H9 (cell line): ENCODE measurements at regions not wholly inside any gene's neighbourhood (a gene's known extent, or its start where the extent isn't known, plus 50 kb on each side); places are given as distances from the start of the nearest gene placed in this dataset.

ENCODE experiments used
- DNase-seq: peaks from one replicate; pipeline ENCODE4 v3.0.0-alpha.2; 2017
- H2AFZ ChIP-seq: one replicate; pipeline ENCODE4 v1.6.1; 2013; ENCODE audit warnings: mild to moderate bottlenecking, low read length, control low read depth, moderate library complexity
- H2AK5ac ChIP-seq: 2 replicates; pipeline ENCODE4 v1.6.1; 2013; ENCODE audit warnings: low read length, control low read depth, mixed read lengths; ENCODE audit not compliant: insufficient read length
- H2BK120ac ChIP-seq: one replicate; pipeline ENCODE4 v1.6.1; 2013; ENCODE audit warnings: low read depth, mild to moderate bottlenecking, low read length, control low read depth, inconsistent platforms; ENCODE audit not compliant: poor library complexity, severe bottlenecking
- H2BK12ac ChIP-seq: 2 replicates; pipeline ENCODE4 v1.6.1; 2013; ENCODE audit warnings: low read length, control low read depth, mixed read lengths, low read depth; ENCODE audit not compliant: insufficient read length
- H2BK15ac ChIP-seq: 2 replicates; pipeline ENCODE4 v1.6.1; 2013; ENCODE audit warnings: low read depth, low read length, control low read depth
- H2BK20ac ChIP-seq: one replicate; pipeline ENCODE4 v1.6.1; 2013; ENCODE audit warnings: low read depth, mild to moderate bottlenecking, low read length, control low read depth, inconsistent platforms; ENCODE audit not compliant: poor library complexity, severe bottlenecking
- H2BK5ac ChIP-seq: 2 replicates; pipeline ENCODE4 v1.6.1; 2013; ENCODE audit warnings: low read length, control low read depth, mixed read lengths; ENCODE audit not compliant: insufficient read length
- H3K14ac ChIP-seq: 2 replicates; pipeline ENCODE4 v1.6.1; 2013; ENCODE audit warnings: low read length, control low read depth; ENCODE audit not compliant: insufficient read depth
- H3K18ac ChIP-seq: 2 replicates; pipeline ENCODE4 v1.6.1; 2013; ENCODE audit warnings: low read depth, mild to moderate bottlenecking, mixed read lengths, low read length, control low read depth; ENCODE audit not compliant: insufficient read length
- H3K23ac ChIP-seq: 2 replicates; pipeline ENCODE4 v1.6.1; 2013; ENCODE audit warnings: low read length, control low read depth, mixed read lengths, low read depth; ENCODE audit not compliant: insufficient read length
- H3K23me2 ChIP-seq: 2 replicates; pipeline ENCODE4 v1.6.1; 2013; ENCODE audit warnings: low read depth, mild to moderate bottlenecking, mixed read lengths, low read length, control low read depth; ENCODE audit not compliant: insufficient read length, poor library complexity, severe bottlenecking
- H3K27ac ChIP-seq: 2 replicates; pipeline ENCODE4 v1.5.1; 2013; ENCODE audit warnings: low read length, control low read depth, mixed read lengths, low read depth; ENCODE audit not compliant: insufficient read length
- H3K27me3 ChIP-seq: 2 replicates; pipeline ENCODE4 v1.6.1; 2013; ENCODE audit warnings: low read length, control low read depth, inconsistent platforms; ENCODE audit not compliant: insufficient read depth
- H3K4ac ChIP-seq: 2 replicates; pipeline ENCODE4 v1.6.1; 2013; ENCODE audit warnings: low read depth, mild to moderate bottlenecking, control low read depth, inconsistent platforms, low read length, moderate library complexity
- H3K4me1 ChIP-seq: 2 replicates; pipeline ENCODE4 v1.6.1; 2013; ENCODE audit warnings: low read length, control low read depth, inconsistent platforms; ENCODE audit not compliant: insufficient read depth
- H3K4me2 ChIP-seq: 2 replicates; pipeline ENCODE4 v1.6.1; 2013; ENCODE audit warnings: low read length, control low read depth, mixed read lengths; ENCODE audit not compliant: insufficient read length, insufficient read depth
- H3K56ac ChIP-seq: 2 replicates; pipeline ENCODE4 v1.6.1; 2013; ENCODE audit warnings: low read depth, mild to moderate bottlenecking, mixed read lengths, low read length, control low read depth; ENCODE audit not compliant: insufficient read length
- H3K79me1 ChIP-seq: 2 replicates; pipeline ENCODE4 v1.6.1; 2013; ENCODE audit warnings: low read depth, mild to moderate bottlenecking, moderate library complexity, low read length, control low read depth, inconsistent platforms; ENCODE audit not compliant: insufficient read depth, poor library complexity, severe bottlenecking
- H3K79me2 ChIP-seq: 2 replicates; pipeline ENCODE4 v1.6.1; 2013; ENCODE audit warnings: low read length, control low read depth, inconsistent platforms; ENCODE audit not compliant: insufficient read depth
- H3K9ac ChIP-seq: 2 replicates; pipeline ENCODE4 v1.6.1; 2013; ENCODE audit warnings: low read length, control low read depth, mixed read lengths; ENCODE audit not compliant: insufficient read length; ENCODE audit errors: extremely low read depth
- H3K9me3 ChIP-seq: one replicate; pipeline ENCODE4 v1.6.1; 2013; ENCODE audit warnings: low read depth, low read length, inconsistent platforms; ENCODE audit not compliant: control insufficient read depth
- H3T11ph ChIP-seq: one replicate; pipeline ENCODE4 v1.6.1; 2013; ENCODE audit warnings: mild to moderate bottlenecking, low read length, control low read depth, inconsistent platforms
- H4K20me1 ChIP-seq: one replicate; pipeline ENCODE4 v1.6.1; 2013; ENCODE audit not compliant: control insufficient read depth, insufficient read length, insufficient read depth
- H4K5ac ChIP-seq: 2 replicates; pipeline ENCODE4 v1.6.1; 2013; ENCODE audit warnings: low read depth, mild to moderate bottlenecking, mixed read lengths, low read length, control low read depth; ENCODE audit not compliant: insufficient read length
- H4K8ac ChIP-seq: replicated peaks from 2 replicates; pipeline ENCODE4 v1.6.1; 2013; ENCODE audit warnings: low read length, control low read depth, mixed read lengths, low read depth; ENCODE audit not compliant: insufficient read length
- H4K91ac ChIP-seq: 2 replicates; pipeline ENCODE4 v1.6.1; 2013; ENCODE audit warnings: low read depth, mild to moderate bottlenecking, moderate library complexity, mixed read lengths, low read length, control low read depth; ENCODE audit not compliant: insufficient read length
- H3K27ac Mint-ChIP-seq, 3 experiments: 2 replicates in 2 of 3; 3 replicates in 1 of 3; pipeline ENCODE4 v1.8.0; 2020 to 2021; ENCODE audit warnings: mixed read lengths in 3 of 3, mild to moderate bottlenecking in 1 of 3, moderate library complexity in 1 of 3
- H3K27me3 Mint-ChIP-seq: 2 replicates; pipeline ENCODE4 v1.8.0; 2021; ENCODE audit warnings: low read depth, mild to moderate bottlenecking, moderate library complexity, mixed read lengths
- H3K36me3 Mint-ChIP-seq, 3 experiments: 2 replicates in 2 of 3; 3 replicates in 1 of 3; pipeline ENCODE4 v1.8.0; 2020 to 2021; ENCODE audit warnings: low read depth in 3 of 3, mixed read lengths in 3 of 3; ENCODE audit not compliant: insufficient read depth in 1 of 3
- H3K4me1 Mint-ChIP-seq, 2 experiments: 2 replicates each; pipeline ENCODE4 v1.8.0; 2020; ENCODE audit warnings: mixed read lengths in 2 of 2
- H3K4me3 Mint-ChIP-seq, 2 experiments: 2 replicates in 1 of 2; 3 replicates in 1 of 2; pipeline ENCODE4 v1.8.0; 2020 to 2021; ENCODE audit warnings: mild to moderate bottlenecking in 2 of 2, mixed read lengths in 2 of 2, moderate library complexity in 1 of 2
- H3K9me3 Mint-ChIP-seq, 2 experiments: 2 replicates in 1 of 2; 3 replicates in 1 of 2; pipeline ENCODE4 v1.8.0; 2020; ENCODE audit warnings: mild to moderate bottlenecking in 2 of 2, mixed read lengths in 2 of 2, moderate library complexity in 1 of 2
- WGBS: extraction: QIAGEN DNeasy Blood & Tissue Kit; methylation state at CpG from one replicate; pipeline ENCODE4 v1.1.7; 2013; ENCODE audit warnings: missing lambda C conversion rate, low lambda C conversion rate, mixed read lengths; ENCODE audit not compliant: insufficient read length; ENCODE audit errors: extremely low coverage; 5-methylcytosine and 5-hydroxymethylcytosine counted together
- TF ChIP-seq, protein P1 (sequence below): fragments of 200-600 bp; sonication (generic); conservative IDR thresholded peaks from 3 replicates; pipeline ENCODE4 v1.8.0; 2021; ENCODE audit warnings: antibody characterized with exemption, mild to moderate bottlenecking

DNA sequence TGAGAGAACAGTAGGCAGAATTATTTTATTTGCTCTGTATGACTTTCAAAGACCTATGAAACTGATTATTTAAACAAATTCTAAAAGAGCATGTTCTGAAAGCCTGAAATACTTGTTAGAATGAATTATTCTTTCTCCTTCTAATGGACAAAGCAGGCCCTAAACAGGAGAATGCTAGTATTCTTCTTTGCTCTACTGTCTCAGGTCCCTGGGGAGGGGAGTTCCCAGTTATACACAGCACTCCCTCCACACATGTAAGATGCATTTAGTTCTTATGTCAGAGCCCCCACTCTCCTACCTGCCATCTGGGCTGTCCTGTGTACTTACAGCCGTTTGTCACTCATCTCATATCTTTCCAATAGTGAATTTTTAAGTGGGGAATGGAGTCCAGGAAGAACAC, 633.5 kb upstream of the ANKRD30A start:
- Histone ChIP-seq H4K8ac (no peak overlapping the region), H3K14ac (no peak overlapping the region), H3K9me3 (no peaks in the 10 kb centered on the region), H3K9ac (no peak overlapping the region), H2AFZ (no peak overlapping the region), H3K4ac (no peak overlapping the region), H2BK5ac (no peak overlapping the region), H2AK5ac (no peak overlapping the region), H2BK12ac (no peak overlapping the region), H3K79me1 (no peaks in the 10 kb centered on the region), H2BK20ac (no peak overlapping the region), H3K23me2 (no peaks in the 10 kb centered on the region), H4K5ac (no peak overlapping the region), H3K27me3 (no peaks in the 10 kb centered on the region), H3K27ac (no peak overlapping the region), H3K23ac (no peak overlapping the region), H3T11ph (no peak overlapping the region), H3K4me2 (no peak overlapping the region), H3K4me1 (no peaks in the 10 kb centered on the region), H3K56ac (no peak overlapping the region), H2BK120ac (no peak overlapping the region), H4K20me1 (no peaks in the 10 kb centered on the region), H2BK15ac (no peak overlapping the region), H4K91ac (no peak overlapping the region), H3K18ac (no peak overlapping the region), H3K79me2 (no peaks in the 10 kb centered on the region)
- no peak for DNase-seq
- H3K36me3 Mint-ChIP-seq: no peaks in the 10 kb centered on the region; a peak in 1 of 7 replicates
- peaks cover 0 to 11% of the 10 kb centered on the region in 2 experiments; a peak in 2 of 4 replicates for H3K4me1 Mint-ChIP-seq
- no peaks in the 10 kb centered on the region for H3K27me3 Mint-ChIP-seq
- TF ChIP-seq, protein P1, sequence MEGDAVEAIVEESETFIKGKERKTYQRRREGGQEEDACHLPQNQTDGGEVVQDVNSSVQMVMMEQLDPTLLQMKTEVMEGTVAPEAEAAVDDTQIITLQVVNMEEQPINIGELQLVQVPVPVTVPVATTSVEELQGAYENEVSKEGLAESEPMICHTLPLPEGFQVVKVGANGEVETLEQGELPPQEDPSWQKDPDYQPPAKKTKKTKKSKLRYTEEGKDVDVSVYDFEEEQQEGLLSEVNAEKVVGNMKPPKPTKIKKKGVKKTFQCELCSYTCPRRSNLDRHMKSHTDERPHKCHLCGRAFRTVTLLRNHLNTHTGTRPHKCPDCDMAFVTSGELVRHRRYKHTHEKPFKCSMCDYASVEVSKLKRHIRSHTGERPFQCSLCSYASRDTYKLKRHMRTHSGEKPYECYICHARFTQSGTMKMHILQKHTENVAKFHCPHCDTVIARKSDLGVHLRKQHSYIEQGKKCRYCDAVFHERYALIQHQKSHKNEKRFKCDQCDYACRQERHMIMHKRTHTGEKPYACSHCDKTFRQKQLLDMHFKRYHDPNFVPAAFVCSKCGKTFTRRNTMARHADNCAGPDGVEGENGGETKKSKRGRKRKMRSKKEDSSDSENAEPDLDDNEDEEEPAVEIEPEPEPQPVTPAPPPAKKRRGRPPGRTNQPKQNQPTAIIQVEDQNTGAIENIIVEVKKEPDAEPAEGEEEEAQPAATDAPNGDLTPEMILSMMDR: no peak
- H3K27ac Mint-ChIP-seq: no peak overlapping the region
- H3K9me3 Mint-ChIP-seq: no peaks in the 10 kb centered on the region
- H3K4me3 Mint-ChIP-seq: no peak overlapping the region
- no CpG with 5 or more reads among the region's 1 CpG for WGBS
